ENCODE measurements at regions not wholly inside any gene's neighbourhood (a gene's known extent, or its start where the extent isn't known, plus 50 kb on each side); places are given as distances from the start of the nearest gene placed in this dataset.

DNA sequence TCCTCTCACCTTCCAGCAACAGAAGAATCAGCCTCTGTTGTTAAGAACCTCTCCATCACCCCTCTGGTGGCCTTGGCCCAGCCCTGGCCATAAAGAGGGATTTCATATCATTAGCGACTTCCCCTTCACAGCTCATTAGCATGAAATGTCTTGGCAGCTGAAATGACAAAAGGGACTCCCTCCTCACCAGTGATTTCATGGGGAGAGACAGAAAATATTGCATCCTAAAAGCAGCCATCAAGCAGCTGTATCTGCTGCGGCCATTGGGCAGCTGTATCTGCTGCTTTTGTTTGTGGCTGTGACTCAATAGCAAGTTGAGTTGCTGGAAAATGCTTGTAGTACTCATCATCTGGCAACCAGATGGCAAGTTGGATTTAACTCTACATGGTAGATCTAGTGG, 105.9 kb upstream of the RMDN2 start:
- no peak for TF ChIP-seq CTCF (conservative IDR thresholded peaks at IDR 0.05; ENCODE audit: low read depth, low read length)
- no peak for TF ChIP-seq EZH2 (IDR thresholded peaks at IDR 0.05; ENCODE audit: borderline replicate concordance, low read depth, low read length, poor library complexity, severe bottlenecking)

Data from A673 (cell line).